ENCODE measurements at regions not wholly inside any gene's neighbourhood (a gene's known extent, or its start where the extent isn't known, plus 50 kb on each side); places are given as distances from the start of the nearest gene placed in this dataset.

GRCh38 chr4:182048871-182049270, 194.3 kb upstream of the TENM3 start:
- TF ChIP-seq, protein P1, sequence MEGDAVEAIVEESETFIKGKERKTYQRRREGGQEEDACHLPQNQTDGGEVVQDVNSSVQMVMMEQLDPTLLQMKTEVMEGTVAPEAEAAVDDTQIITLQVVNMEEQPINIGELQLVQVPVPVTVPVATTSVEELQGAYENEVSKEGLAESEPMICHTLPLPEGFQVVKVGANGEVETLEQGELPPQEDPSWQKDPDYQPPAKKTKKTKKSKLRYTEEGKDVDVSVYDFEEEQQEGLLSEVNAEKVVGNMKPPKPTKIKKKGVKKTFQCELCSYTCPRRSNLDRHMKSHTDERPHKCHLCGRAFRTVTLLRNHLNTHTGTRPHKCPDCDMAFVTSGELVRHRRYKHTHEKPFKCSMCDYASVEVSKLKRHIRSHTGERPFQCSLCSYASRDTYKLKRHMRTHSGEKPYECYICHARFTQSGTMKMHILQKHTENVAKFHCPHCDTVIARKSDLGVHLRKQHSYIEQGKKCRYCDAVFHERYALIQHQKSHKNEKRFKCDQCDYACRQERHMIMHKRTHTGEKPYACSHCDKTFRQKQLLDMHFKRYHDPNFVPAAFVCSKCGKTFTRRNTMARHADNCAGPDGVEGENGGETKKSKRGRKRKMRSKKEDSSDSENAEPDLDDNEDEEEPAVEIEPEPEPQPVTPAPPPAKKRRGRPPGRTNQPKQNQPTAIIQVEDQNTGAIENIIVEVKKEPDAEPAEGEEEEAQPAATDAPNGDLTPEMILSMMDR (IDR thresholded peaks at IDR 0.05; ENCODE audit: insufficient read depth, low read depth, low read length) = no peak
- no peak for TF ChIP-seq EZH2 (IDR thresholded peaks at IDR 0.05; ENCODE audit: insufficient read depth, low read length)
